ENCODE measurements at regions not wholly inside any gene's neighbourhood (a gene's known extent, or its start where the extent isn't known, plus 50 kb on each side); places are given as distances from the start of the nearest gene placed in this dataset.

- TF ChIP-seq TCF12 (IDR thresholded peaks at IDR 0.05; ENCODE audit: low read depth): no peak
- no peak for TF ChIP-seq CEBPB (IDR thresholded peaks at IDR 0.05)
- TF ChIP-seq, protein P1, sequence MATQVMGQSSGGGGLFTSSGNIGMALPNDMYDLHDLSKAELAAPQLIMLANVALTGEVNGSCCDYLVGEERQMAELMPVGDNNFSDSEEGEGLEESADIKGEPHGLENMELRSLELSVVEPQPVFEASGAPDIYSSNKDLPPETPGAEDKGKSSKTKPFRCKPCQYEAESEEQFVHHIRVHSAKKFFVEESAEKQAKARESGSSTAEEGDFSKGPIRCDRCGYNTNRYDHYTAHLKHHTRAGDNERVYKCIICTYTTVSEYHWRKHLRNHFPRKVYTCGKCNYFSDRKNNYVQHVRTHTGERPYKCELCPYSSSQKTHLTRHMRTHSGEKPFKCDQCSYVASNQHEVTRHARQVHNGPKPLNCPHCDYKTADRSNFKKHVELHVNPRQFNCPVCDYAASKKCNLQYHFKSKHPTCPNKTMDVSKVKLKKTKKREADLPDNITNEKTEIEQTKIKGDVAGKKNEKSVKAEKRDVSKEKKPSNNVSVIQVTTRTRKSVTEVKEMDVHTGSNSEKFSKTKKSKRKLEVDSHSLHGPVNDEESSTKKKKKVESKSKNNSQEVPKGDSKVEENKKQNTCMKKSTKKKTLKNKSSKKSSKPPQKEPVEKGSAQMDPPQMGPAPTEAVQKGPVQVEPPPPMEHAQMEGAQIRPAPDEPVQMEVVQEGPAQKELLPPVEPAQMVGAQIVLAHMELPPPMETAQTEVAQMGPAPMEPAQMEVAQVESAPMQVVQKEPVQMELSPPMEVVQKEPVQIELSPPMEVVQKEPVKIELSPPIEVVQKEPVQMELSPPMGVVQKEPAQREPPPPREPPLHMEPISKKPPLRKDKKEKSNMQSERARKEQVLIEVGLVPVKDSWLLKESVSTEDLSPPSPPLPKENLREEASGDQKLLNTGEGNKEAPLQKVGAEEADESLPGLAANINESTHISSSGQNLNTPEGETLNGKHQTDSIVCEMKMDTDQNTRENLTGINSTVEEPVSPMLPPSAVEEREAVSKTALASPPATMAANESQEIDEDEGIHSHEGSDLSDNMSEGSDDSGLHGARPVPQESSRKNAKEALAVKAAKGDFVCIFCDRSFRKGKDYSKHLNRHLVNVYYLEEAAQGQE (IDR thresholded peaks at IDR 0.05; ENCODE audit: low read depth): no peak
- TF ChIP-seq EGR1 (IDR thresholded peaks at IDR 0.05): no peak
- TF ChIP-seq TAF1 (IDR thresholded peaks at IDR 0.05; ENCODE audit: low read depth): no peak
- TF ChIP-seq YY1 (IDR thresholded peaks at IDR 0.05; ENCODE audit: low read depth): no peak
- TF ChIP-seq TEAD4 (IDR thresholded peaks at IDR 0.05): no peak
- TF ChIP-seq ZBTB7A (IDR thresholded peaks at IDR 0.05; ENCODE audit: low read depth): no peak
- no peak for TF ChIP-seq CREB1 (IDR thresholded peaks at IDR 0.05; ENCODE audit: low read depth)
- TF ChIP-seq NFIC (IDR thresholded peaks at IDR 0.05): no peak
- no peak for TF ChIP-seq MAX (IDR thresholded peaks at IDR 0.05)
- no peak for TF ChIP-seq RAD21 (IDR thresholded peaks at IDR 0.05; ENCODE audit: low read depth)
- TF ChIP-seq EP300 (IDR thresholded peaks at IDR 0.05; ENCODE audit: borderline replicate concordance): no peak
- TF ChIP-seq FOXM1 (IDR thresholded peaks at IDR 0.05; ENCODE audit: borderline replicate concordance, low read depth): no peak
- TF ChIP-seq, protein P2, sequence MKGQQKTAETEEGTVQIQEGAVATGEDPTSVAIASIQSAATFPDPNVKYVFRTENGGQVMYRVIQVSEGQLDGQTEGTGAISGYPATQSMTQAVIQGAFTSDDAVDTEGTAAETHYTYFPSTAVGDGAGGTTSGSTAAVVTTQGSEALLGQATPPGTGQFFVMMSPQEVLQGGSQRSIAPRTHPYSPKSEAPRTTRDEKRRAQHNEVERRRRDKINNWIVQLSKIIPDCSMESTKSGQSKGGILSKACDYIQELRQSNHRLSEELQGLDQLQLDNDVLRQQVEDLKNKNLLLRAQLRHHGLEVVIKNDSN (IDR thresholded peaks at IDR 0.05): no peak
These were observed 402.2 kb upstream of the SALL1 start for GRCh38 chr16:51553314-51553713.

DNA sequence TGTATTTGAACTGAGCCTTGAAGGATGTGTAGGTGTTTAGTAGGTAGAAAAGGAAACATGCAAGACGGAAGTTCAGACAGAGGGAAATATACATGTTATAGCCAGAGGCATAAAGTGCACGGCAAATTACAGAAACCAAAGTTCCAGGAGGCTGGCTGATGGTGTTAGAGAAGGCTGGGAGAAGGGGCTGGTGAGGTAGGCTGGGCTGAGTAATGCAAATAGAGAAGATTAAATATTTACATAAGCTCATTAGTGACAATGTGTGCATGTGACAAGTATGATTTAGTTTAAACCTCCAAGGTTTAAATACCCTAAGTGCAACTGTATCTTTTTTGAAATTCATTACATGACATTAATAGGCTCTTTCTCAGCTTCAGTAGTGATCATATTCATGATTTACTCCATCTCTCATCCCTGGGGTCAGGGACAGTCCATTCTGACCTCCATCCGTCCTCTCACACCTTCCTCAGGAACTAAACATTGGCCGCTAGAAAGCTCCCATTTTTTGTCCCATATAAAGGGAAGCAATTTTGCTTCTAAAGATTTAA is 399.8 kb upstream of the SALL1 start:
- TF ChIP-seq RAD21 (IDR thresholded peaks at IDR 0.05; ENCODE audit: low read depth) (no peak), CREB1 (IDR thresholded peaks at IDR 0.05; ENCODE audit: low read depth) (no peak), TCF12 (IDR thresholded peaks at IDR 0.05; ENCODE audit: low read depth) (no peak), CEBPB (IDR thresholded peaks at IDR 0.05) (no peak), ZBTB7A (IDR thresholded peaks at IDR 0.05; ENCODE audit: low read depth) (no peak), EP300 (IDR thresholded peaks at IDR 0.05; ENCODE audit: borderline replicate concordance) (no peak), TAF1 (IDR thresholded peaks at IDR 0.05; ENCODE audit: low read depth) (no peak), YY1 (IDR thresholded peaks at IDR 0.05; ENCODE audit: low read depth) (no peak), EGR1 (IDR thresholded peaks at IDR 0.05) (no peak), TEAD4 (IDR thresholded peaks at IDR 0.05) (no peak), MAX (IDR thresholded peaks at IDR 0.05) (no peak)
- TF ChIP-seq, protein P2 (IDR thresholded peaks at IDR 0.05): no peak
- TF ChIP-seq, protein P1 (IDR thresholded peaks at IDR 0.05; ENCODE audit: low read depth): no peak

GRCh38 chr16:51549836-51550235 is 398.8 kb upstream of the SALL1 start:
- TF ChIP-seq RAD21 (IDR thresholded peaks at IDR 0.05; ENCODE audit: low read depth) (no peak), EGR1 (IDR thresholded peaks at IDR 0.05) (no peak), FOXM1 (IDR thresholded peaks at IDR 0.05; ENCODE audit: borderline replicate concordance, low read depth) (no peak), YY1 (IDR thresholded peaks at IDR 0.05; ENCODE audit: low read depth) (no peak), CREB1 (IDR thresholded peaks at IDR 0.05; ENCODE audit: low read depth) (no peak), EP300 (IDR thresholded peaks at IDR 0.05; ENCODE audit: borderline replicate concordance) (no peak), ZBTB7A (IDR thresholded peaks at IDR 0.05; ENCODE audit: low read depth) (no peak), CEBPB (IDR thresholded peaks at IDR 0.05) (no peak)

DNA sequence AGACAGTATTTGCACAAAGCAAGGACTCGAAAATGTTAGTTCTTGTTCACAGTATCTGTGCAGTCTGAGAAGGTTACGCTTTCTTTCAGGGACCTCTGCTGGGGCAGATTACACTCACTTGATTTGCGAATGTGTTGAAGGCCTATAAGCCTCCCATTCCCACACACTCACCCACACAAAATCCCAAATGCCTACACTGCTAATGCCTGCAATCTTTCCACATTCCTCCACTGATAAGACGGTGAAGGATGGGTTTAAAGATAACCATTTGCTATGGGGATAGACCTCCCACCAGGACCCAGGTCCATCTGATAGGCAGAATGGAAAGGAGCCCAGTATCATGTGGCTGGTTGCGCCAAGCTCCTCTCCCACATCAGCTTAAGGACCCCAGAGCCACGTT is 394.9 kb upstream of the SALL1 start:
- no peak for TF ChIP-seq TAF1 (IDR thresholded peaks at IDR 0.05; ENCODE audit: low read depth)
- TF ChIP-seq MAX (IDR thresholded peaks at IDR 0.05): no peak
- TF ChIP-seq YY1 (IDR thresholded peaks at IDR 0.05; ENCODE audit: low read depth): no peak
- TF ChIP-seq RAD21 (IDR thresholded peaks at IDR 0.05; ENCODE audit: low read depth): no peak
- TF ChIP-seq, protein P2 (IDR thresholded peaks at IDR 0.05): no peak
- TF ChIP-seq, protein P1 (IDR thresholded peaks at IDR 0.05; ENCODE audit: low read depth): no peak
- no peak for TF ChIP-seq TCF12 (IDR thresholded peaks at IDR 0.05; ENCODE audit: low read depth)
